H9 (cell line): ENCODE measurements at regions not wholly inside any gene's neighbourhood (a gene's known extent, or its start where the extent isn't known, plus 50 kb on each side); places are given as distances from the start of the nearest gene placed in this dataset.

Source experiments
- DNase-seq: peaks from one replicate; pipeline ENCODE4 v3.0.0-alpha.2; 2017
- H2AFZ ChIP-seq: one replicate; pipeline ENCODE4 v1.6.1; 2013; ENCODE audit warnings: mild to moderate bottlenecking, low read length, control low read depth, moderate library complexity
- H2AK5ac ChIP-seq: 2 replicates; pipeline ENCODE4 v1.6.1; 2013; ENCODE audit warnings: low read length, control low read depth, mixed read lengths; ENCODE audit not compliant: insufficient read length
- H2BK120ac ChIP-seq: one replicate; pipeline ENCODE4 v1.6.1; 2013; ENCODE audit warnings: low read depth, mild to moderate bottlenecking, low read length, control low read depth, inconsistent platforms; ENCODE audit not compliant: poor library complexity, severe bottlenecking
- H2BK12ac ChIP-seq: 2 replicates; pipeline ENCODE4 v1.6.1; 2013; ENCODE audit warnings: low read length, control low read depth, mixed read lengths, low read depth; ENCODE audit not compliant: insufficient read length
- H2BK15ac ChIP-seq: 2 replicates; pipeline ENCODE4 v1.6.1; 2013; ENCODE audit warnings: low read depth, low read length, control low read depth
- H2BK20ac ChIP-seq: one replicate; pipeline ENCODE4 v1.6.1; 2013; ENCODE audit warnings: low read depth, mild to moderate bottlenecking, low read length, control low read depth, inconsistent platforms; ENCODE audit not compliant: poor library complexity, severe bottlenecking
- H2BK5ac ChIP-seq: 2 replicates; pipeline ENCODE4 v1.6.1; 2013; ENCODE audit warnings: low read length, control low read depth, mixed read lengths; ENCODE audit not compliant: insufficient read length
- H3K14ac ChIP-seq: 2 replicates; pipeline ENCODE4 v1.6.1; 2013; ENCODE audit warnings: low read length, control low read depth; ENCODE audit not compliant: insufficient read depth
- H3K18ac ChIP-seq: 2 replicates; pipeline ENCODE4 v1.6.1; 2013; ENCODE audit warnings: low read depth, mild to moderate bottlenecking, mixed read lengths, low read length, control low read depth; ENCODE audit not compliant: insufficient read length
- H3K23ac ChIP-seq: 2 replicates; pipeline ENCODE4 v1.6.1; 2013; ENCODE audit warnings: low read length, control low read depth, mixed read lengths, low read depth; ENCODE audit not compliant: insufficient read length
- H3K23me2 ChIP-seq: 2 replicates; pipeline ENCODE4 v1.6.1; 2013; ENCODE audit warnings: low read depth, mild to moderate bottlenecking, mixed read lengths, low read length, control low read depth; ENCODE audit not compliant: insufficient read length, poor library complexity, severe bottlenecking
- H3K27ac ChIP-seq: 2 replicates; pipeline ENCODE4 v1.5.1; 2013; ENCODE audit warnings: low read length, control low read depth, mixed read lengths, low read depth; ENCODE audit not compliant: insufficient read length
- H3K27me3 ChIP-seq: 2 replicates; pipeline ENCODE4 v1.6.1; 2013; ENCODE audit warnings: low read length, control low read depth, inconsistent platforms; ENCODE audit not compliant: insufficient read depth
- H3K4ac ChIP-seq: 2 replicates; pipeline ENCODE4 v1.6.1; 2013; ENCODE audit warnings: low read depth, mild to moderate bottlenecking, control low read depth, inconsistent platforms, low read length, moderate library complexity
- H3K4me1 ChIP-seq: 2 replicates; pipeline ENCODE4 v1.6.1; 2013; ENCODE audit warnings: low read length, control low read depth, inconsistent platforms; ENCODE audit not compliant: insufficient read depth
- H3K4me2 ChIP-seq: 2 replicates; pipeline ENCODE4 v1.6.1; 2013; ENCODE audit warnings: low read length, control low read depth, mixed read lengths; ENCODE audit not compliant: insufficient read length, insufficient read depth
- H3K56ac ChIP-seq: 2 replicates; pipeline ENCODE4 v1.6.1; 2013; ENCODE audit warnings: low read depth, mild to moderate bottlenecking, mixed read lengths, low read length, control low read depth; ENCODE audit not compliant: insufficient read length
- H3K79me1 ChIP-seq: 2 replicates; pipeline ENCODE4 v1.6.1; 2013; ENCODE audit warnings: low read depth, mild to moderate bottlenecking, moderate library complexity, low read length, control low read depth, inconsistent platforms; ENCODE audit not compliant: insufficient read depth, poor library complexity, severe bottlenecking
- H3K79me2 ChIP-seq: 2 replicates; pipeline ENCODE4 v1.6.1; 2013; ENCODE audit warnings: low read length, control low read depth, inconsistent platforms; ENCODE audit not compliant: insufficient read depth
- H3K9ac ChIP-seq: 2 replicates; pipeline ENCODE4 v1.6.1; 2013; ENCODE audit warnings: low read length, control low read depth, mixed read lengths; ENCODE audit not compliant: insufficient read length; ENCODE audit errors: extremely low read depth
- H3K9me3 ChIP-seq: one replicate; pipeline ENCODE4 v1.6.1; 2013; ENCODE audit warnings: low read depth, low read length, inconsistent platforms; ENCODE audit not compliant: control insufficient read depth
- H3T11ph ChIP-seq: one replicate; pipeline ENCODE4 v1.6.1; 2013; ENCODE audit warnings: mild to moderate bottlenecking, low read length, control low read depth, inconsistent platforms
- H4K20me1 ChIP-seq: one replicate; pipeline ENCODE4 v1.6.1; 2013; ENCODE audit not compliant: control insufficient read depth, insufficient read length, insufficient read depth
- H4K5ac ChIP-seq: 2 replicates; pipeline ENCODE4 v1.6.1; 2013; ENCODE audit warnings: low read depth, mild to moderate bottlenecking, mixed read lengths, low read length, control low read depth; ENCODE audit not compliant: insufficient read length
- H4K8ac ChIP-seq: replicated peaks from 2 replicates; pipeline ENCODE4 v1.6.1; 2013; ENCODE audit warnings: low read length, control low read depth, mixed read lengths, low read depth; ENCODE audit not compliant: insufficient read length
- H4K91ac ChIP-seq: 2 replicates; pipeline ENCODE4 v1.6.1; 2013; ENCODE audit warnings: low read depth, mild to moderate bottlenecking, moderate library complexity, mixed read lengths, low read length, control low read depth; ENCODE audit not compliant: insufficient read length
- H3K27ac Mint-ChIP-seq, 3 experiments: 2 replicates in 2 of 3; 3 replicates in 1 of 3; pipeline ENCODE4 v1.8.0; 2020 to 2021; ENCODE audit warnings: mixed read lengths in 3 of 3, mild to moderate bottlenecking in 1 of 3, moderate library complexity in 1 of 3
- H3K27me3 Mint-ChIP-seq: 2 replicates; pipeline ENCODE4 v1.8.0; 2021; ENCODE audit warnings: low read depth, mild to moderate bottlenecking, moderate library complexity, mixed read lengths
- H3K36me3 Mint-ChIP-seq, 3 experiments: 2 replicates in 2 of 3; 3 replicates in 1 of 3; pipeline ENCODE4 v1.8.0; 2020 to 2021; ENCODE audit warnings: low read depth in 3 of 3, mixed read lengths in 3 of 3; ENCODE audit not compliant: insufficient read depth in 1 of 3
- H3K4me1 Mint-ChIP-seq, 2 experiments: 2 replicates each; pipeline ENCODE4 v1.8.0; 2020; ENCODE audit warnings: mixed read lengths in 2 of 2
- H3K4me3 Mint-ChIP-seq, 2 experiments: 2 replicates in 1 of 2; 3 replicates in 1 of 2; pipeline ENCODE4 v1.8.0; 2020 to 2021; ENCODE audit warnings: mild to moderate bottlenecking in 2 of 2, mixed read lengths in 2 of 2, moderate library complexity in 1 of 2
- H3K9me3 Mint-ChIP-seq, 2 experiments: 2 replicates in 1 of 2; 3 replicates in 1 of 2; pipeline ENCODE4 v1.8.0; 2020; ENCODE audit warnings: mild to moderate bottlenecking in 2 of 2, mixed read lengths in 2 of 2, moderate library complexity in 1 of 2
- CTCF ChIP-seq: fragments of 200-600 bp; sonication (generic); conservative IDR thresholded peaks from 3 replicates; pipeline ENCODE4 v1.8.0; 2021; ENCODE audit warnings: antibody characterized with exemption, mild to moderate bottlenecking
- WGBS: extraction: QIAGEN DNeasy Blood & Tissue Kit; methylation state at CpG from one replicate; pipeline ENCODE4 v1.1.7; 2013; ENCODE audit warnings: missing lambda C conversion rate, low lambda C conversion rate, mixed read lengths; ENCODE audit not compliant: insufficient read length; ENCODE audit errors: extremely low coverage; 5-methylcytosine and 5-hydroxymethylcytosine counted together

DNA sequence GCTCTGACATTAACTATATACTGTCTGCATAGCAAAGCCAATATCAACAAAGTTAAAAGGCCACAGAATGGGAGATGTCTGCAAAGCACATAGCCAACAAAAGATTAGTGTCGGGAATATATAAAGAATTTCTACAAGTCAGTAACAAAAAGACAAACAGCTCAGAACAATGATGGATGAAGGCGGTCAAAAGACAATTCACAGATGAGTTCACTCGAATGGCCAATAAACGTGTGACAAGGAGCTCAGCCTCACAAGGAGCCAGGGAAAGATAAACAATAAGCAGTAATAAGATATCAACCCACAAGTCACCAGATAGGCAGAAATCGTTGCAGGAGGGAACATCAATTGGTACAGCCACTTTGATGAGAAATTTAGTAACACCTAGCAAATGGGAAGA lies 106.0 kb upstream of the ISX start:
- Histone ChIP-seq H4K5ac (no peak overlapping the region), H3K4me1 (no peaks in the 10 kb centered on the region), H4K91ac (no peak overlapping the region), H3K18ac (no peak overlapping the region), H2AFZ (no peak overlapping the region), H3K4me2 (no peak overlapping the region), H3K79me2 (no peaks in the 10 kb centered on the region), H3K23me2 (no peaks in the 10 kb centered on the region), H3K56ac (no peak overlapping the region), H2BK5ac (no peak overlapping the region), H2BK20ac (no peak overlapping the region), H3K27me3 (no peaks in the 10 kb centered on the region), H2BK12ac (no peak overlapping the region), H2BK15ac (no peak overlapping the region), H2AK5ac (no peak overlapping the region), H4K8ac (no peak overlapping the region), H4K20me1 (no peaks in the 10 kb centered on the region), H2BK120ac (no peak overlapping the region), H3T11ph (no peak overlapping the region), H3K9me3 (no peaks in the 10 kb centered on the region), H3K23ac (no peak overlapping the region), H3K9ac (no peak overlapping the region), H3K14ac (no peak overlapping the region), H3K27ac (no peak overlapping the region), H3K79me1 (no peaks in the 10 kb centered on the region), H3K4ac (no peak overlapping the region)
- peaks cover 7% of the 10 kb centered on the region; the same call in 1 of the 2 replicates for H3K27me3 Mint-ChIP-seq
- H3K9me3 Mint-ChIP-seq = no peaks in the 10 kb centered on the region
- no peak for TF ChIP-seq CTCF
- no peak overlapping the region for H3K4me3 Mint-ChIP-seq
- H3K27ac Mint-ChIP-seq = no peak overlapping the region
- no CpG with 5 or more reads among the region's 5 CpGs for WGBS
- no peaks in the 10 kb centered on the region for H3K36me3 Mint-ChIP-seq
- no peaks in the 10 kb centered on the region for H3K4me1 Mint-ChIP-seq
- no peak for DNase-seq
